ENCODE measurements at regions not wholly inside any gene's neighbourhood (a gene's known extent, or its start where the extent isn't known, plus 50 kb on each side); places are given as distances from the start of the nearest gene placed in this dataset.

- no peak for TF ChIP-seq CTCF (IDR thresholded peaks at IDR 0.05; ENCODE audit: poor library complexity)
- TF ChIP-seq EZH2phosphoT487 (IDR thresholded peaks at IDR 0.05; ENCODE audit: low read depth, severe bottlenecking, unreplicated experiment): no peak
- TF ChIP-seq EZH2 (IDR thresholded peaks at IDR 0.05; ENCODE audit: borderline replicate concordance): no peak
Observed at GRCh38 chr9:115250621-115251032, 132.7 kb upstream of the TNC start.
